Lower leg skin (tissue), 4 donors: ENCODE measurements at regions not wholly inside any gene's neighbourhood (a gene's known extent, or its start where the extent isn't known, plus 50 kb on each side); places are given as distances from the start of the nearest gene placed in this dataset.

Experiments
- DNase-seq, 2 donors: peaks; one replicate each; pipeline ENCODE4 v3.0.0-alpha.2; 2019; ENCODE audit warnings: low spot score in 2 of 2
- H3K4me3 ChIP-seq: fragments of 200-600 bp; sonication (generic); 2 replicates; pipeline ENCODE4 v1.5.1; 2017; ENCODE audit warnings: mild to moderate bottlenecking, low read depth; ENCODE audit not compliant: poor library complexity, severe bottlenecking
- CTCF ChIP-seq, 3 donors: fragments of 450-650 bp; IDR thresholded peaks; one replicate each; pipeline ENCODE4 v1.5.1; 2016; ENCODE audit warnings: antibody characterized with exemption in 3 of 3, mild to moderate bottlenecking in 3 of 3, moderate library complexity in 2 of 3
- POLR2A ChIP-seq, 2 donors: fragments of 450-650 bp; IDR thresholded peaks; one replicate each; pipeline ENCODE4 v1.6.1; 2016 to 2017; ENCODE audit warnings: antibody characterized with exemption in 2 of 2, mild to moderate bottlenecking in 1 of 2, moderate library complexity in 1 of 2
- WGBS, 2 donors: methylation state at CpG; one replicate each; pipeline ENCODE4 v1.1.5; 2018; 5-methylcytosine and 5-hydroxymethylcytosine counted together
- intact Hi-C: fragments of 100-400 bp; cut with DNase I; formaldehyde crosslinking; loops from one replicate; pipeline ENCODE4 v1.15.0; 2023; ENCODE audit warnings: low total_unique reads

DNA sequence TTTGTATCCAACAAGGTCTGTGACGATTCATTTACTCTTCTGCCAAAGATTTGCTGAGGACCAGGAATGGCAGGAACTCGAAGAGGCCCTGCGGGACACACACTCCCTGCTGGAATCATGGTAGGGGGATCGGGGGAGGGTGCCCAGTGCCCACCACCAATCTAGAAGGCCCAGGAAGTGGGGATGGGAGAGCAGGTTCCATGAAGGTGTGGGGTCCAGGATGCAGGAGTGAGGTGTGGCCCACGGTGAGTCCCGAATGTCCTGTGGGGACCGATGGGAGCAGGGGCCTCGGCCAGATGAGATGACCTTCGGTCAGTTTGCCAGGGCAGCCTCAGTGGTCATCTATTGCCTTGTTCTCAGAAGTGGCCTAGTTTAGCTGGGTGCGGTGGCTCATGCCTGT, 492.7 kb downstream of the BRD1 start:
- H3K4me3 ChIP-seq: no peak overlapping the region
- DNase-seq: no peak
- TF ChIP-seq CTCF (IDR thresholded peaks at IDR 0.05): no peak
- no peak for TF ChIP-seq POLR2A (IDR thresholded peaks at IDR 0.05)
- intact Hi-C loops: no loop called here
- 85 to 86% methylated on average over 10 of the region's 10 CpGs for WGBS, 2 donors

DNA sequence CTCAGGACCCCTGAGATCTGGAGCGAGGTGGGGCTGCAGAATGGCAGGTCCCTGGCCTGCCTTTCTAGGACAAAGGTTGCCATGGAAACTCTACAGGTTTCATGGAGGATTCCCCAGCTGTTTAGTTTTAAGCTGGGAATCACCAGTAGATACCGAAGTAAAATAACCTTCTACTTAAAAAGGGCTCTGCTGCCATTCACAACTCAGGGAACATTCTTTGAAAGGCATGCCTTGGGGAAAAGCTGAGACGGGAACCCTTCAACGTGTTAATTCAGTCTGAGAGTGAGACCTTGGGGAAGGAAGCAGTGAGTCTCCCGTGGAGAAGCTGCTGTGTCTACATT, 493.3 kb downstream of the BRD1 start:
- 22 to 29% methylated on average over 5 of the region's 5 CpGs for WGBS, 2 donors
- no peak for DNase-seq
- intact Hi-C loops: no loop called here
- no peak for TF ChIP-seq CTCF (IDR thresholded peaks at IDR 0.05)
- H3K4me3 ChIP-seq: no peak overlapping the region

- no peak for TF ChIP-seq CTCF (IDR thresholded peaks at IDR 0.05)
- TF ChIP-seq POLR2A (IDR thresholded peaks at IDR 0.05): no peak
- intact Hi-C loops: no loop called here
- peak in 1 of 2 donors; percentile 75 for DNase-seq
- WGBS, 2 donors: 80% methylated on average over 21 of the region's 21 CpGs
- H3K4me3 ChIP-seq: no peak overlapping the region
These were observed 494.5 kb downstream of the BRD1 start for GRCh38 chr22:49333206-49333605.

DNA sequence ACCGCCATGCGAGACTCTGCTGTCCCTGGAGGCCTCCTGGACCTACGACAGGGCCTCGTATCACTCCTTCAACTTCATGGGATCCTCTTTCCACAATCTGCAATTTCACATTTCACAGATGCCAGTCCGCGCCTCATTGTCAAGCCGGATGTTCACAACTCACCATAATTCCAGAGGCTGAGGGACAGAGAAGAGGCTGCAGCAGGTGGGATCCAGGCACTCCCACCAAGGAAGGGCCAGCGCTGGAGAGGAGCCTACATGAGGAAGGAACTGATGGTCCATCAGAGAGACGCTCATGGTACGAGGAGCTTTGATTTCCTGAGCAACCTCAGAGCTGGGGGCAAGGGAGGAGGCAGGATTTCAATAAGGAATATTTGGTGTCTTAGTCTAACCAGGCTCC, 495.0 kb downstream of the BRD1 start:
- intact Hi-C loops: no loop called here
- WGBS, 2 donors: 77 to 79% methylated on average over 10 of the region's 10 CpGs
- no peak for DNase-seq
- TF ChIP-seq CTCF (IDR thresholded peaks at IDR 0.05) (no peak), POLR2A (IDR thresholded peaks at IDR 0.05) (no peak)
- no peak overlapping the region for H3K4me3 ChIP-seq

DNA sequence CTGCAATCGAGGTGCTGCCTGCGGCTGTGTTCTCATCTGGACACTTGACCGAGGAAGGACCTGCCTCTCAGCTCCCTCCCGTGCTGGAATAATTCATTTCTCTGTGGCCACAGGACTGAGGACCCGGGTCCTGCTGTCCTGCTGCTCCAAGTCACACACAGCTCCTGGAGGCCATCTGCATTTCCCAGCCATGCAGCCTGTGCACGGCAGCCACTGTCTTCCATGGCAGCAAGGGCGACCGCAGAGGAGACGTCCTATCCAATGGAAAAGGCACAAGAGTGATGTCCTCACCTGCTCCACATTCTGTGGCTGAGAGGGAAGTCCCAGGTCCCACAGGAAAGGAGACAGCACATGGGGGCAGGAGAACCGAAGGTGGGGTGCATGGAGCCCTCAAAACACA, 495.8 kb downstream of the BRD1 start:
- 88 to 89% methylated on average over 10 of the region's 10 CpGs for WGBS, 2 donors
- intact Hi-C loops: no loop called here
- H3K4me3 ChIP-seq: no peak overlapping the region
- TF ChIP-seq CTCF (IDR thresholded peaks at IDR 0.05) (no peak), POLR2A (IDR thresholded peaks at IDR 0.05) (no peak)
- DNase-seq: peak in 1 of 2 donors; percentile 74

DNA sequence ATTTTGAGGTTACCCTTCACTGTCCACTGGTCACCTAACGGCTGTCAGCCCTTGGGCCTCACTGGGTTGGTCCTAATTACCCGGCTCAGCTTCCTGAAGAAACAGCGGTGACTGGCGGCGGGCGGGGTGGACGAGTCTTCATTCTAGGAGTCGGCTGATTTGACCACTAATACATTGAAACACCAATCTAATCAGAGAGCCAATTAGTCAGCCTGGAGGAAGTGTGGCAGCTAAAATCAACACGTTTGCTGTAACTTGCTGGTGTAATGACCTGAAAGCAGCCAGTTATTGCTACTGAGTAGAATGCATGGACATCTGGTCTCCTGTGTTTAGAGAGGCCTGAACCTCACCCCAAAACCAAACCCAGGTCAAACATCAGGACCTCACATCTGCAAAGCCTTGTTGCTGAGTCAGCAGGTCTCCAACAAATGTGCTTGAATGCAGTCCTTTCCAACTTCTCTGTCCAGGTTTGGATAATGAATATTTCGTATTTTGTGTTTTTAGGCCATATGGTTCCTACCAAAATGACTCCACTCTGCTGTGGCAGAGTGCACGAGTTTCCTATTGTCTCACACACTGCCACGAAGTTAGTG, 496.4 kb downstream of the BRD1 start:
- 74 to 77% methylated on average over 12 of the region's 12 CpGs for WGBS, 2 donors
- H3K4me3 ChIP-seq: no peak overlapping the region
- no peak for TF ChIP-seq POLR2A (IDR thresholded peaks at IDR 0.05)
- TF ChIP-seq CTCF (IDR thresholded peaks at IDR 0.05): no peak
- intact Hi-C loops: no loop called here
- no peak for DNase-seq
